GM23338 (cell line): ENCODE measurements at regions not wholly inside any gene's neighbourhood (a gene's known extent, or its start where the extent isn't known, plus 50 kb on each side); places are given as distances from the start of the nearest gene placed in this dataset.

Experiments
- CREB1 ChIP-seq: fragments of 250-450 bp; sonication (Bioruptor Pico); IDR thresholded peaks from 2 replicates; pipeline ENCODE4 v1.5.0; 2020; ENCODE audit warnings: low read depth, mild to moderate bottlenecking, moderate library complexity
- EZH2 ChIP-seq: fragments of 200-600 bp; sonication (generic); IDR thresholded peaks from one replicate; pipeline ENCODE4 v1.8.0; 2017; ENCODE audit warnings: antibody characterized with exemption, mild to moderate bottlenecking, low read depth; ENCODE audit not compliant: unreplicated experiment
- EZH2phosphoT487 ChIP-seq: fragments of 200-600 bp; sonication (generic); IDR thresholded peaks from one replicate; pipeline ENCODE4 v1.8.1; 2018; ENCODE audit warnings: antibody characterized with exemption; ENCODE audit not compliant: unreplicated experiment
- NANOG ChIP-seq: IDR thresholded peaks from 2 replicates; pipeline ENCODE4 v1.6.1; 2016; ENCODE audit warnings: antibody characterized with exemption, borderline replicate concordance
- POLR2AphosphoS5 ChIP-seq: IDR thresholded peaks from 2 replicates; pipeline ENCODE4 v1.6.1; 2016; ENCODE audit warnings: antibody characterized with exemption, low read depth
- TF ChIP-seq, protein P1 (sequence below), 2 experiments: fragments of 200-600 bp in 1 of 2; sonication (generic) in 1 of 2; conservative IDR thresholded peaks; 2 replicates each; pipeline versions ENCODE4 v1.5.1 to v1.6.1; 2016 to 2017; ENCODE audit warnings: antibody characterized with exemption in 2 of 2, low read depth in 2 of 2, mild to moderate bottlenecking in 2 of 2, moderate library complexity in 1 of 2
- TF ChIP-seq, protein P2 (sequence below): IDR thresholded peaks from one replicate; pipeline ENCODE4 v1.6.1; 2018; ENCODE audit warnings: antibody characterized with exemption; ENCODE audit not compliant: unreplicated experiment

DNA sequence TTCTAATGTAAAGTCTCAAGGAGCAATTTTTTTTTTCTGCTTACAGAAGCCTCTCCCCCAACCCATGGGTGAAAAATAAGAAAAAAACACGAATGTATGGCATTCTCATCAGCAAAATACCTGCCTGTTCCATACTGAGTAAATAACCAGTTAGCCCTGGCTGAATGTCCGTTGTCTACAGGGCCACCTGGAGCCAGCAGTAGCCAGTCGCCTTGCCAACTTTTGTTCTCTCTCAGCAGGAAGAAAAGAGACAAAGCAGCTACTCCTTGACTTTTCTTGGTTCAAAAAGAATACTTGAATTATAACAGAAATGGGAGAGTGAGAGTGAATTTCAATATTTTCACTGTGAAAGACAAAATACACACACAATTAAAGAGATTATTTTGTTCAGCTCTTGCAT is 532.9 kb upstream of the CRIM1 start:
- TF ChIP-seq POLR2AphosphoS5, result no peak
- TF ChIP-seq, protein P1, sequence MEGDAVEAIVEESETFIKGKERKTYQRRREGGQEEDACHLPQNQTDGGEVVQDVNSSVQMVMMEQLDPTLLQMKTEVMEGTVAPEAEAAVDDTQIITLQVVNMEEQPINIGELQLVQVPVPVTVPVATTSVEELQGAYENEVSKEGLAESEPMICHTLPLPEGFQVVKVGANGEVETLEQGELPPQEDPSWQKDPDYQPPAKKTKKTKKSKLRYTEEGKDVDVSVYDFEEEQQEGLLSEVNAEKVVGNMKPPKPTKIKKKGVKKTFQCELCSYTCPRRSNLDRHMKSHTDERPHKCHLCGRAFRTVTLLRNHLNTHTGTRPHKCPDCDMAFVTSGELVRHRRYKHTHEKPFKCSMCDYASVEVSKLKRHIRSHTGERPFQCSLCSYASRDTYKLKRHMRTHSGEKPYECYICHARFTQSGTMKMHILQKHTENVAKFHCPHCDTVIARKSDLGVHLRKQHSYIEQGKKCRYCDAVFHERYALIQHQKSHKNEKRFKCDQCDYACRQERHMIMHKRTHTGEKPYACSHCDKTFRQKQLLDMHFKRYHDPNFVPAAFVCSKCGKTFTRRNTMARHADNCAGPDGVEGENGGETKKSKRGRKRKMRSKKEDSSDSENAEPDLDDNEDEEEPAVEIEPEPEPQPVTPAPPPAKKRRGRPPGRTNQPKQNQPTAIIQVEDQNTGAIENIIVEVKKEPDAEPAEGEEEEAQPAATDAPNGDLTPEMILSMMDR (conservative IDR thresholded peaks at IDR 0.05; ENCODE audit: low read depth in 2 of 2), result no peak
- no peak for TF ChIP-seq EZH2phosphoT487
- no peak for TF ChIP-seq EZH2
- TF ChIP-seq NANOG, result no peak; the same call in 1 of the 2 replicates
- TF ChIP-seq CREB1 (CRISPR knock-in tag), result no peak
- TF ChIP-seq, protein P2, sequence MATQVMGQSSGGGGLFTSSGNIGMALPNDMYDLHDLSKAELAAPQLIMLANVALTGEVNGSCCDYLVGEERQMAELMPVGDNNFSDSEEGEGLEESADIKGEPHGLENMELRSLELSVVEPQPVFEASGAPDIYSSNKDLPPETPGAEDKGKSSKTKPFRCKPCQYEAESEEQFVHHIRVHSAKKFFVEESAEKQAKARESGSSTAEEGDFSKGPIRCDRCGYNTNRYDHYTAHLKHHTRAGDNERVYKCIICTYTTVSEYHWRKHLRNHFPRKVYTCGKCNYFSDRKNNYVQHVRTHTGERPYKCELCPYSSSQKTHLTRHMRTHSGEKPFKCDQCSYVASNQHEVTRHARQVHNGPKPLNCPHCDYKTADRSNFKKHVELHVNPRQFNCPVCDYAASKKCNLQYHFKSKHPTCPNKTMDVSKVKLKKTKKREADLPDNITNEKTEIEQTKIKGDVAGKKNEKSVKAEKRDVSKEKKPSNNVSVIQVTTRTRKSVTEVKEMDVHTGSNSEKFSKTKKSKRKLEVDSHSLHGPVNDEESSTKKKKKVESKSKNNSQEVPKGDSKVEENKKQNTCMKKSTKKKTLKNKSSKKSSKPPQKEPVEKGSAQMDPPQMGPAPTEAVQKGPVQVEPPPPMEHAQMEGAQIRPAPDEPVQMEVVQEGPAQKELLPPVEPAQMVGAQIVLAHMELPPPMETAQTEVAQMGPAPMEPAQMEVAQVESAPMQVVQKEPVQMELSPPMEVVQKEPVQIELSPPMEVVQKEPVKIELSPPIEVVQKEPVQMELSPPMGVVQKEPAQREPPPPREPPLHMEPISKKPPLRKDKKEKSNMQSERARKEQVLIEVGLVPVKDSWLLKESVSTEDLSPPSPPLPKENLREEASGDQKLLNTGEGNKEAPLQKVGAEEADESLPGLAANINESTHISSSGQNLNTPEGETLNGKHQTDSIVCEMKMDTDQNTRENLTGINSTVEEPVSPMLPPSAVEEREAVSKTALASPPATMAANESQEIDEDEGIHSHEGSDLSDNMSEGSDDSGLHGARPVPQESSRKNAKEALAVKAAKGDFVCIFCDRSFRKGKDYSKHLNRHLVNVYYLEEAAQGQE, result no peak
